HEK293 (cell line): ENCODE measurements at regions not wholly inside any gene's neighbourhood (a gene's known extent, or its start where the extent isn't known, plus 50 kb on each side); places are given as distances from the start of the nearest gene placed in this dataset.

Source experiments
- CTCF ChIP-seq: fragments of 450-650 bp; formaldehyde crosslinking; IDR thresholded peaks from 2 replicates; pipeline ENCODE4 v1.5.1; 2016; ENCODE audit warnings: missing biosample characterization, missing genetic modification characterization
- GFI1B ChIP-seq: fragments of 450-650 bp; formaldehyde crosslinking; IDR thresholded peaks from 2 replicates; pipeline ENCODE4 v1.5.1; 2016; ENCODE audit warnings: missing biosample characterization, missing genetic modification characterization
- SETDB1 ChIP-seq: IDR thresholded peaks from one replicate; pipeline ENCODE4 v1.6.1; 2017; ENCODE audit warnings: mild to moderate bottlenecking, low read length, moderate library complexity, mixed read lengths; ENCODE audit not compliant: insufficient read length
- SP2 ChIP-seq: fragments of 450-650 bp; formaldehyde crosslinking; IDR thresholded peaks from 2 replicates; pipeline ENCODE4 v1.5.1; 2016; ENCODE audit warnings: missing biosample characterization, missing genetic modification characterization
- ZBTB21 ChIP-seq: fragments of 450-650 bp; formaldehyde crosslinking; IDR thresholded peaks from 2 replicates; pipeline ENCODE4 v1.5.1; 2017; ENCODE audit warnings: missing biosample characterization, missing genetic modification characterization
- ZBTB49 ChIP-seq: fragments of 450-650 bp; formaldehyde crosslinking; IDR thresholded peaks from 2 replicates; pipeline ENCODE4 v1.5.1; 2016; ENCODE audit warnings: missing biosample characterization, missing genetic modification characterization, low read depth
- ZNF133 ChIP-seq: fragments of 450-650 bp; formaldehyde crosslinking; IDR thresholded peaks from 2 replicates; pipeline ENCODE4 v1.5.1; 2016; ENCODE audit warnings: missing biosample characterization, missing genetic modification characterization
- ZNF274 ChIP-seq, 2 experiments: fragments of 200-500 bp in 1 of 2; fragments of 450-650 bp in 1 of 2; sonication (Bioruptor generic) in 1 of 2; formaldehyde crosslinking in 1 of 2; IDR thresholded peaks; 2 replicates each; pipeline versions ENCODE4 v1.5.1 to v1.6.1; 2014 to 2016; ENCODE audit warnings: borderline replicate concordance in 1 of 2, inconsistent platforms in 1 of 2, low read length in 1 of 2, missing biosample characterization in 1 of 2, missing genetic modification characterization in 1 of 2
- TF ChIP-seq, protein P1 (sequence below): fragments of 450-650 bp; formaldehyde crosslinking; IDR thresholded peaks from 2 replicates; pipeline ENCODE4 v1.5.1; 2016; ENCODE audit warnings: missing biosample characterization, missing genetic modification characterization, low read depth
- TF ChIP-seq, protein P2 (sequence below): IDR thresholded peaks from 2 replicates; pipeline ENCODE4 v1.6.1; 2011; ENCODE audit warnings: mild to moderate bottlenecking, low read depth, low read length, borderline replicate concordance

DNA sequence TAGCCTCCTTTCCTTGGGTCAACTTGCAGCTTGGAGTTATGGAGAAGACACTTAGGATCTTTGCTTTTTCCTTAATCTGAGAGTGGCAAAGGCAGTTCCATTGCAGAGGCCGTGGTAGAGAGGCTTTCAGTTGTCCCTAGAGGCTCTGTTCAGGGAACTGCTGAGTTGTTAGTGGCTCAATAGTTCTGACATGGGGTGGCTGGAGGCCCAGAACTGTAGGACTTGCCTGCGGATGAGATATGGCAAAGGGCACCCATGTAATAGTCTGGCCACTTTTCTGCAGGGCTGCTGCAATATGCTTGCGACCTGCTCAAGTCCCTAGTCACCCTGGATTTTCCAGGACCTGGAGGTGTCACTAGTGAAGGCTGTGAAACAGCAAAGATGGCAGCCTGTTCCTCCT is 99.9 kb downstream of the CLDN1 start:
- TF ChIP-seq CTCF (tag by site-specific recombination) = no peak
- TF ChIP-seq SETDB1 = no peak
- TF ChIP-seq ZNF133 (tag by site-specific recombination) = no peak
- TF ChIP-seq ZBTB49 (tag by site-specific recombination) = no peak
- TF ChIP-seq, protein P1, sequence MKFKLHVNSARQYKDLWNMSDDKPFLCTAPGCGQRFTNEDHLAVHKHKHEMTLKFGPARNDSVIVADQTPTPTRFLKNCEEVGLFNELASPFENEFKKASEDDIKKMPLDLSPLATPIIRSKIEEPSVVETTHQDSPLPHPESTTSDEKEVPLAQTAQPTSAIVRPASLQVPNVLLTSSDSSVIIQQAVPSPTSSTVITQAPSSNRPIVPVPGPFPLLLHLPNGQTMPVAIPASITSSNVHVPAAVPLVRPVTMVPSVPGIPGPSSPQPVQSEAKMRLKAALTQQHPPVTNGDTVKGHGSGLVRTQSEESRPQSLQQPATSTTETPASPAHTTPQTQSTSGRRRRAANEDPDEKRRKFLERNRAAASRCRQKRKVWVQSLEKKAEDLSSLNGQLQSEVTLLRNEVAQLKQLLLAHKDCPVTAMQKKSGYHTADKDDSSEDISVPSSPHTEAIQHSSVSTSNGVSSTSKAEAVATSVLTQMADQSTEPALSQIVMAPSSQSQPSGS = no peak
- no peak for TF ChIP-seq ZNF274 (IDR thresholded peaks at IDR 0.05; ENCODE audit: low read length)
- no peak for TF ChIP-seq ZNF274 (tag by site-specific recombination; IDR thresholded peaks at IDR 0.05; ENCODE audit: borderline replicate concordance)
- TF ChIP-seq, protein P2, sequence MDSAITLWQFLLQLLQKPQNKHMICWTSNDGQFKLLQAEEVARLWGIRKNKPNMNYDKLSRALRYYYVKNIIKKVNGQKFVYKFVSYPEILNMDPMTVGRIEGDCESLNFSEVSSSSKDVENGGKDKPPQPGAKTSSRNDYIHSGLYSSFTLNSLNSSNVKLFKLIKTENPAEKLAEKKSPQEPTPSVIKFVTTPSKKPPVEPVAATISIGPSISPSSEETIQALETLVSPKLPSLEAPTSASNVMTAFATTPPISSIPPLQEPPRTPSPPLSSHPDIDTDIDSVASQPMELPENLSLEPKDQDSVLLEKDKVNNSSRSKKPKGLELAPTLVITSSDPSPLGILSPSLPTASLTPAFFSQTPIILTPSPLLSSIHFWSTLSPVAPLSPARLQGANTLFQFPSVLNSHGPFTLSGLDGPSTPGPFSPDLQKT = no peak
- no peak for TF ChIP-seq ZBTB21 (tag by site-specific recombination)
- TF ChIP-seq SP2 (tag by site-specific recombination) = no peak
- TF ChIP-seq GFI1B (tag by site-specific recombination) = no peak
